T-cell (primary cell): ENCODE measurements at regions not wholly inside any gene's neighbourhood (a gene's known extent, or its start where the extent isn't known, plus 50 kb on each side); places are given as distances from the start of the nearest gene placed in this dataset.
"Not testable (repeated sequence)": the region's sequence is repeated elsewhere in the genome, so short reads cannot be mapped to it uniquely, and the experiment has no call there.

ENCODE experiments used
- ATAC-seq, 4 experiments: fragments of 200-7000 bp in 3 of 4; fragments of 150-1000 bp in 1 of 4; cut with Tn5 transposase; replicated peaks in 1 of 4; 1 replicate in 3 of 4; 2 replicates in 1 of 4; pipeline ENCODE4 v1.10.0; 2021; ENCODE audit warnings: moderate library complexity in 3 of 4, mild to moderate bottlenecking in 2 of 4, moderate number of reproducible peaks in 1 of 4
- CTCF ChIA-PET, 2 donors: fragments of 300-600 bp; sonication (Branson Sonifier 250); formaldehyde crosslinking; loops; one replicate each; lab custom pipeline; 2022; ENCODE audit warnings: antibody characterized with exemption in 2 of 2; lab: Charles Lee
- POLR2A ChIA-PET, 2 donors: fragments of 300-600 bp; sonication (Branson Sonifier 250); formaldehyde crosslinking; loops; one replicate each; lab custom pipeline; 2022; ENCODE audit warnings: antibody characterized with exemption in 2 of 2; lab: Charles Lee
- DNase-seq, 35 experiments: peaks; one replicate each; pipeline versions ENCODE4 v3.0.0 to v3.0.0-alpha.2; 2013 to 2023
- H3K27ac ChIP-seq: one replicate; pipeline ENCODE4 v1.5.1; 2013; ENCODE audit warnings: low read length
- H3K27me3 ChIP-seq, 2 experiments: replicated peaks in 1 of 2; 1 replicate in 1 of 2; 2 replicates in 1 of 2; pipeline versions ENCODE4 v1.6.1 to v1.7.0; 2013; ENCODE audit warnings: low read length in 1 of 2, mixed read lengths in 1 of 2; ENCODE audit not compliant: control insufficient read depth in 2 of 2, insufficient read depth in 2 of 2; ENCODE audit errors: extremely low read depth in 1 of 2
- H3K36me3 ChIP-seq, 2 donors: 1 replicate in 1 of 2; 2 replicates in 1 of 2; pipeline versions ENCODE4 v1.6.1 to v1.7.0; 2013; ENCODE audit warnings: low read length in 1 of 2; ENCODE audit not compliant: control insufficient read depth in 2 of 2, insufficient read depth in 1 of 2; ENCODE audit errors: extremely low read depth in 1 of 2
- H3K4me1 ChIP-seq, 2 experiments: 1 replicate in 1 of 2; 2 replicates in 1 of 2; pipeline versions ENCODE4 v1.6.1 to v1.7.0; 2013; ENCODE audit warnings: low read length in 2 of 2, mixed read lengths in 1 of 2; ENCODE audit not compliant: insufficient read depth in 2 of 2, control insufficient read depth in 1 of 2; ENCODE audit errors: extremely low read depth in 1 of 2
- H3K4me3 ChIP-seq, 2 donors: 1 replicate in 1 of 2; 2 replicates in 1 of 2; pipeline versions ENCODE4 v1.5.1 to v1.7.0; 2013; ENCODE audit warnings: mild to moderate bottlenecking in 2 of 2, low read length in 1 of 2, moderate library complexity in 1 of 2; ENCODE audit not compliant: control insufficient read depth in 1 of 2; ENCODE audit errors: extremely low read depth in 1 of 2
- H3K9me3 ChIP-seq: 2 replicates; pipeline ENCODE4 v1.7.0; 2013
- H3K27ac Mint-ChIP-seq, 2 donors: one replicate each; pipeline ENCODE4 v1.8.0; 2020 to 2021; ENCODE audit warnings: mild to moderate bottlenecking in 2 of 2, mixed read lengths in 2 of 2
- H3K27me3 Mint-ChIP-seq, 2 donors: one replicate each; pipeline ENCODE4 v1.8.0; 2021 to 2022; ENCODE audit warnings: mixed read lengths in 2 of 2
- H3K36me3 Mint-ChIP-seq: one replicate; pipeline ENCODE4 v1.8.0; 2021; ENCODE audit warnings: mixed read lengths
- H3K4me1 Mint-ChIP-seq, 3 donors: one replicate each; pipeline ENCODE4 v1.8.0; 2020 to 2022; ENCODE audit warnings: mixed read lengths in 3 of 3, mild to moderate bottlenecking in 1 of 3
- H3K4me3 Mint-ChIP-seq, 3 donors: one replicate each; pipeline ENCODE4 v1.8.0; 2020 to 2022; ENCODE audit warnings: mild to moderate bottlenecking in 3 of 3, mixed read lengths in 3 of 3, moderate library complexity in 3 of 3
- H3K9me3 Mint-ChIP-seq, 3 donors: one replicate each; pipeline ENCODE4 v1.8.0; 2020 to 2022; ENCODE audit warnings: mixed read lengths in 3 of 3
- WGBS: methylation state at CpG from one replicate; pipeline ENCODE4 v1.1.5; 2013; ENCODE audit warnings: missing lambda C conversion rate; ENCODE audit not compliant: insufficient coverage; 5-methylcytosine and 5-hydroxymethylcytosine counted together

- WGBS, result 76% methylated on average over 2 of the region's 3 CpGs
- Mint-ChIP-seq H3K4me1 (no peaks in the 10 kb centered on the region), H3K27me3 (no peaks in the 10 kb centered on the region), H3K36me3 (no peaks in the 10 kb centered on the region), H3K9me3 (peaks cover 5 to 28% (median 9%) of the 10 kb centered on the region in 3 donors), H3K4me3 (no peak overlapping the region), H3K27ac (no peak overlapping the region)
- no peaks in the 10 kb centered on the region for H3K36me3 ChIP-seq
- no peak for ATAC-seq
- no peaks in the 10 kb centered on the region for H3K4me1 ChIP-seq
- CTCF ChIA-PET, result no interaction called here
- no peak for DNase-seq
- H3K27ac ChIP-seq, result no peak overlapping the region
- POLR2A ChIA-PET, result no interaction called here
- no peaks in the 10 kb centered on the region for H3K27me3 ChIP-seq
- H3K4me3 ChIP-seq, result no peak overlapping the region
- H3K9me3 ChIP-seq, result no peaks in the 10 kb centered on the region
Observed at GRCh38 chr4:28831867-28832266, 1888.3 kb upstream of the PCDH7 start.

GRCh38 chr4:28832444-28832843 lies 1887.7 kb upstream of the PCDH7 start:
- ChIA-PET POLR2A (interaction anchor here in 1 of 2 donors (0.6 kb wide), 1 partner anchor 72 kb away, joined by 4 read pairs; no protein-coding TSS in a partner anchor), CTCF (no interaction called here)
- ATAC-seq, result no peak
- no peaks in the 10 kb centered on the region for H3K4me1 Mint-ChIP-seq
- no CpG with 5 or more reads among the region's 1 CpG for WGBS
- H3K27me3 Mint-ChIP-seq, result no peaks in the 10 kb centered on the region
- Histone ChIP-seq H3K4me1 (no peaks in the 10 kb centered on the region), H3K9me3 (no peaks in the 10 kb centered on the region), H3K4me3 (no peak overlapping the region), H3K36me3 (no peaks in the 10 kb centered on the region), H3K27me3 (no peaks in the 10 kb centered on the region), H3K27ac (no peak overlapping the region)
- H3K36me3 Mint-ChIP-seq, result no peaks in the 10 kb centered on the region
- no peak overlapping the region for H3K4me3 Mint-ChIP-seq
- no peak overlapping the region for H3K27ac Mint-ChIP-seq
- H3K9me3 Mint-ChIP-seq, result peaks cover 2 to 28% (median 6%) of the 10 kb centered on the region in 3 donors
- no peak for DNase-seq

GRCh38 chr4:28834120-28834519 lies 1886.0 kb upstream of the PCDH7 start:
- Histone ChIP-seq H3K27ac (no peak overlapping the region), H3K4me1 (no peaks in the 10 kb centered on the region), H3K4me3 (no peak overlapping the region), H3K9me3 (no peaks in the 10 kb centered on the region), H3K27me3 (no peaks in the 10 kb centered on the region), H3K36me3 (no peaks in the 10 kb centered on the region)
- Mint-ChIP-seq H3K27me3 (no peaks in the 10 kb centered on the region), H3K27ac (no peak overlapping the region), H3K9me3 (peaks cover 4 to 33% (median 14%) of the 10 kb centered on the region in 3 donors), H3K36me3 (no peaks in the 10 kb centered on the region), H3K4me1 (no peaks in the 10 kb centered on the region), H3K4me3 (no peak overlapping the region)
- ATAC-seq (no peak), DNase-seq (no peak)
- CTCF ChIA-PET, result no interaction called here
- POLR2A ChIA-PET, result no interaction called here
- 100% methylated on average over 1 of the region's 3 CpGs for WGBS

GRCh38 chr4:28835501-28835900 lies 1884.7 kb upstream of the PCDH7 start:
- Histone ChIP-seq H3K4me1 (no peaks in the 10 kb centered on the region), H3K27ac (no peak overlapping the region), H3K36me3 (no peaks in the 10 kb centered on the region), H3K9me3 (no peaks in the 10 kb centered on the region), H3K27me3 (no peaks in the 10 kb centered on the region), H3K4me3 (no peak overlapping the region)
- Mint-ChIP-seq H3K9me3 (peaks cover 6 to 34% (median 16%) of the 10 kb centered on the region in 3 donors), H3K4me3 (no peak overlapping the region), H3K36me3 (no peaks in the 10 kb centered on the region), H3K27me3 (no peaks in the 10 kb centered on the region), H3K27ac (no peak overlapping the region), H3K4me1 (no peaks in the 10 kb centered on the region)
- DNase-seq (no peak), ATAC-seq (no peak)
- ChIA-PET CTCF (no interaction called here), POLR2A (no interaction called here)

- Mint-ChIP-seq H3K27me3 (no peaks in the 10 kb centered on the region), H3K4me3 (no peak overlapping the region), H3K36me3 (no peaks in the 10 kb centered on the region), H3K9me3 (peaks cover 16 to 37% (median 20%) of the 10 kb centered on the region in 3 donors), H3K4me1 (no peaks in the 10 kb centered on the region), H3K27ac (no peak overlapping the region)
- H3K27ac ChIP-seq, result no peak overlapping the region
- H3K4me3 ChIP-seq, result no peak overlapping the region
- no peaks in the 10 kb centered on the region for H3K4me1 ChIP-seq
- no peaks in the 10 kb centered on the region for H3K36me3 ChIP-seq
- ATAC-seq (no peak), DNase-seq (no peak)
- WGBS, result 51% methylated on average over 3 of the region's 6 CpGs
- POLR2A ChIA-PET, result no interaction called here
- H3K9me3 ChIP-seq, result no peaks in the 10 kb centered on the region
- H3K27me3 ChIP-seq, result no peaks in the 10 kb centered on the region
- CTCF ChIA-PET, result no interaction called here
Observed at GRCh38 chr4:28842271-28842670, 1877.9 kb upstream of the PCDH7 start.

GRCh38 chr4:28845158-28845557 lies 1875.0 kb upstream of the PCDH7 start:
- no peak overlapping the region for H3K4me3 Mint-ChIP-seq
- H3K9me3 Mint-ChIP-seq, result peaks cover 16 to 31% (median 17%) of the 10 kb centered on the region in 3 donors
- H3K36me3 Mint-ChIP-seq, result no peaks in the 10 kb centered on the region
- DNase-seq, result no peak
- Histone ChIP-seq H3K36me3 (no peaks in the 10 kb centered on the region), H3K27ac (no peak overlapping the region), H3K9me3 (no peaks in the 10 kb centered on the region), H3K27me3 (no peaks in the 10 kb centered on the region), H3K4me1 (no peaks in the 10 kb centered on the region), H3K4me3 (no peak overlapping the region)
- H3K27ac Mint-ChIP-seq, result no peak overlapping the region
- no peak for ATAC-seq
- POLR2A ChIA-PET, result no interaction called here
- CTCF ChIA-PET, result no interaction called here
- no peaks in the 10 kb centered on the region for H3K27me3 Mint-ChIP-seq
- H3K4me1 Mint-ChIP-seq, result no peaks in the 10 kb centered on the region

GRCh38 chr4:28857028-28857427 lies 1863.1 kb upstream of the PCDH7 start:
- ATAC-seq, POLR2A ChIA-PET, H3K27me3 ChIP-seq, H3K36me3 Mint-ChIP-seq, H3K27me3 Mint-ChIP-seq, DNase-seq, H3K36me3 ChIP-seq, H3K9me3 ChIP-seq, H3K4me1 Mint-ChIP-seq, H3K4me3 ChIP-seq, H3K4me1 ChIP-seq, H3K27ac ChIP-seq, CTCF ChIA-PET, H3K4me3 Mint-ChIP-seq, H3K27ac Mint-ChIP-seq: not testable (repeated sequence)
- H3K9me3 Mint-ChIP-seq, result peaks cover 24 to 25% (median 25%) of the 10 kb centered on the region in 3 donors
- 88% methylated on average over 1 of the region's 7 CpGs for WGBS
